GM12864 (cell line): ENCODE measurements at regions not wholly inside any gene's neighbourhood (a gene's known extent, or its start where the extent isn't known, plus 50 kb on each side); places are given as distances from the start of the nearest gene placed in this dataset.

Source experiments
- DNase-seq: peaks from one replicate; pipeline ENCODE4 v3.0.0-alpha.2; 2011; ENCODE audit warnings: low read depth
- H3K4me3 ChIP-seq: 2 replicates; pipeline ENCODE4 v1.5.1; 2011; ENCODE audit warnings: mild to moderate bottlenecking, low read depth, low read length, control low read depth
- CTCF ChIP-seq: IDR thresholded peaks from 2 replicates; pipeline ENCODE4 v1.5.1; 2011; ENCODE audit warnings: low read depth, mild to moderate bottlenecking, moderate library complexity, low read length, control low read depth, inconsistent platforms; ENCODE audit errors: missing control alignments

DNA sequence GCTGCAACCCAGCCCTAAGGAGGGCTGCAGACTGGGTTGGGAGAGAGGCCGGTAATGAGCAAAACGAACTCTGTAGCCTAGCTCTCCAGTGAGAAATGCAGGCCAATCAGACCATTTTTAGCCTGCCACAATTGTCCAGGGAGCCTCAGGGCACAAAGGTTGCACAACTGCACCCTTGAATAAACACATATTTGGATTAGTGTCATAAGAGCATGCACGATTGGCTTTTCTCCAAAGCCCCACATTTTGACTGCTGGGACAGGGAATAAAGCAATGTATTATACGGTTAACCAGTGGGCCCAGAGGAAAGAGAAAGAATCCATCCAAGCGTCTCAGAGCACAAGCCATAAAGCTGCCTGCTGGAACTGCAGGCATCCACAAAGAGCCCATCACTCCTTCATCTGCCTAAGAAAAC is 729.4 kb upstream of the SGCG start:
- no peak overlapping the region for H3K4me3 ChIP-seq
- TF ChIP-seq CTCF: no peak
- DNase-seq: no peak

GRCh38 chr13:22454586-22454985 is 726.2 kb upstream of the SGCG start:
- TF ChIP-seq CTCF: no peak
- no peak overlapping the region for H3K4me3 ChIP-seq
- no peak for DNase-seq

DNA sequence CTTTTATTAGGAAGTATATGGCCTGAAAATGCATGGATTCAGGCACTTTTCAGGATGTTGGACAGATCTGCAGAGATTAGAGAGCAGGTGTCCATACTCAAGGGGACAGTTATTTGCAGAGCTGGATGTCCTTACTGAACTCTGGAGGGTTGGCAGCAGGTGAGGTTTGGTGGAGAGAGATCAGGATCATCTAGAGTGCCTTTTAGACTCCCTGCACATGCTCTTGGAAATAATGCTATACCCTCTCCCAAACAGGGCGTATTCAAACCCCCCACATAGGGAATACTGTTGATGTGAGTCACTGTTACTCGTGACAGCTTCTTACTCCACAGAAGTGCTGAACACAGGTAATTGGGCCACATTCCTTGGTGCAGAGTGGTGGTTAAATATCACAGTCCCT is 725.7 kb upstream of the SGCG start:
- no peak for TF ChIP-seq CTCF
- H3K4me3 ChIP-seq: no peak overlapping the region

GRCh38 chr13:22461854-22462490 is 718.8 kb upstream of the SGCG start:
- TF ChIP-seq CTCF: no peak

More for the DNA sequence above, 725.7 kb upstream of the SGCG start:
- DNase-seq: no peak

DNA sequence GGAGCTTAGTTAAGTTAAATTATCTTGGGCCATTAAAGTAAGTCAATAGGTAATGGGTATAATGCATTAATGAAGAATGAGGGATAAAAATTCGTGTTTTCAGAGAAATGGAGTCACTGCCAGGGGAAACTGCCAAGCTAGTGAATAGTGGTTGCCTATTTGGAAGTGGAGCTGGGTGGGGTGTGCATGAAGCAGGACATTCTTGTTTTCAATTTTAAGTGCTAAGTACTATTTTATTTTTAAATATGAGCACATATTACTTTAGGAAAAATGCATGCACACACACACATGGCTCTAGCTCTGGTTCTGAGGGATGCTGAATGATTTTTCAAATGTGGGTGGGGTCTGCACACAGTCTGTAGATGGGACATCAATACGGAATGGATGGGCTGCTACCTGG is 717.7 kb upstream of the SGCG start:
- no peak for DNase-seq
- no peak overlapping the region for H3K4me3 ChIP-seq
- no peak for TF ChIP-seq CTCF

More at GRCh38 chr13:22461854-22462490, 718.8 kb upstream of the SGCG start:
- no peak for DNase-seq
- no peak overlapping the region for H3K4me3 ChIP-seq

DNA sequence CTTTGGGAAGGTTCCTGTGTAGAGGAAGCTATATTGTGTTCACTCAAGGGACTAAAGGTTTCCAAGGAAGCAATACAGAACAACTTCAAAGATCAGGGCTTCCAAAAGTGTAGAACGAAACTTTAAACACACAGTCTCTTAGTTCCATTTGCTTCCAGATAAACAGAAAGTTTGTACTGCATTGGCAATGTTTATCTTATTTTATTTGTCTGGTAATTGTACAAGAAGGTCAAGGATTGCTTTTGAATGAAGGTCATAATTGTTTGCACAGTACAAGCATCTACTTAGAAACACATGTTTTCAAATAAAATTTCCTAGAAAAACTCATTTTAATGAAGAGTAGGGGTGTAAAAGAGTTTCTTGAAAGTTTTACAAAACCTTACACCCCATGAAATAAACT is 712.7 kb upstream of the SGCG start:
- no peak for DNase-seq
- no peak for TF ChIP-seq CTCF

DNA sequence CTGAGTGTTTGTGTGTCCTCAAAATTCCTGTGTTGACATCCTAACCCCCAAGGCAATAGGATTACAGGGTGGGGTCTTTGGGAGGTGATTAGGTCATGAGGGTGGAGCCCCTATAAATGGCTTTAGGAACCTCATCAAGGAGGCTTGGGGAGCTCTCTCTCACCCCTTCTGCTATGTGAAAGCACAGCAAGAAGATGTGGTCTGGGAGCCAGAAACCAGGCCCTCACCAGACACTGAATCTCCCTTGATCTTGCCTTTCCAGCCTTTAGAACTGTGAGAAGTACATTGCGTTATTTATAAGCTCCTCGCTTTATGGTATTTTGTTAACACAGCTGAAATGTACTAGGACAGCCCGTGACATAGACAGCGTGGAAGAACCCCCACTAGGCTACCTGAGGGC is 712.0 kb upstream of the SGCG start:
- H3K4me3 ChIP-seq: no peak overlapping the region
- TF ChIP-seq CTCF: no peak
- DNase-seq: no peak

More for the DNA sequence above, 712.7 kb upstream of the SGCG start:
- no peak overlapping the region for H3K4me3 ChIP-seq
